Adipose tissue (tissue), 3 donors: ENCODE measurements at regions not wholly inside any gene's neighbourhood (a gene's known extent, or its start where the extent isn't known, plus 50 kb on each side); places are given as distances from the start of the nearest gene placed in this dataset.

Experiments used
- H3K27ac ChIP-seq: one replicate; pipeline ENCODE4 v1.5.1; 2013; ENCODE audit warnings: low read depth, low read length
- WGBS, 3 donors: extraction: QIAGEN DNeasy Blood & Tissue Kit; methylation state at CpG; one replicate each; pipeline ENCODE4 v1.1.7; 2013; 5-methylcytosine and 5-hydroxymethylcytosine counted together
- donor health status: healthy with polysubstance abuse.
- donor health status: Bipolar disorder and iron deficiency.
- donor health status: healthy.

DNA sequence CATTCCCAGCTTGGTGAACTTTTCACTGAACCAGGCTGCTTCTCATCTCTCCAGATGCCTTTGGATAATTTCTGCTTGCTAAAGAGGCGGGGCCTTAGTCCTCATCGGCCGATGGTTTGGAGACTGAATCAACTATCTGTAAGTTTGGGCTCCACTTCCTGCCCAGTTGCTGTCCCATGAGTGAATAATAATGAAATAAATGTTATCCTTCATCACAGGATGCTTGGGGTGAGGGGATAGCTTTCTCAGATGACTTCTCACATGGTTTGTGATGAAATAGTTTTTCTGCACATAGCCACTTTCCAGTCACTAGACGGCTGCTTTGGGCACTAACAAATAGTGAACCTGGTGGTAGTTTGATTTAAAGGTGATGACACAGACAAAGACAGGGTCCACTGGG is 376.6 kb upstream of the TRIB2 start:
- WGBS, 3 donors: 64 to 68% (median 66%) methylated on average over 4 of the region's 4 CpGs
- H3K27ac ChIP-seq: no peak overlapping the region

DNA sequence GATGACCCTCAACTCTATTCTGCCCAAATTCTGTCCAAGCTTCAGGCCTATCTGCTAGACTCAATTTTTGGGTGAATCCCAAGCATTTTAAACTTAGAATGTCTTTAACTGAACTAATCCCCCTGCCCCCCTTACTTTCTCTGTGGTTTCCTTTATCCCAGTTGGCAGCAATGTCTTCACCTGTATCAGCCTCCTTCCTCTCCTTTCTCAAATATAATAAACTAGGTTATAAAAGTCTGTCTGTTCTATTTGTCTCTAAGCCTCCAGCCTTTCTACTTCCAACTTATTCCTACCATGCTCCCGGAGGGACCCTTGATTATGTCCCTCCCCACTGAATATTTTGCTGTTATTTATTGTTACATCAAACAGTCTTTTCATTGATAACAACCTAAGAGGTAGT is 375.5 kb upstream of the TRIB2 start:
- WGBS, 3 donors: 92 to 98% (median 95%) methylated on average over 1 of the region's 1 CpG
- no peak overlapping the region for H3K27ac ChIP-seq

DNA sequence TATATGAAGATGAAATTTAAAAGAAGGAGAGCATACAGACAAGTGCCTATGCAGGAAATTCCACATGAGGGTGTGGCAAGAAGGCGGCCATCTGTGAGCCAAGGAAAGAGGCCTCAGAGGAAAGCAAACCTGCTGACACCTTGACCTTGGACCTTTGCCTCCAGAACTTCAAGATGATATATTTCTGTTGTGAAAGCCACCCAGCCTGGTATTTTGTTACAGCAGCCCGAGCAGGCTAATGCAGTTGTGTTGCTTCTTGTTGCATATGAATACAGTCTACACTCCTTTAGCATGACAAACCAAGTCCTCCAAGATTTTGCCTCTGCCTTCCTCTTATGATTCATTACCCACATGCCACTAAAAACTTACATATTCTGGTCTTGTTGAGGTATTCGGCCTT is 374.8 kb upstream of the TRIB2 start:
- WGBS, 3 donors: 90 to 95% (median 93%) methylated on average over 3 of the region's 3 CpGs
- H3K27ac ChIP-seq: no peak overlapping the region

DNA sequence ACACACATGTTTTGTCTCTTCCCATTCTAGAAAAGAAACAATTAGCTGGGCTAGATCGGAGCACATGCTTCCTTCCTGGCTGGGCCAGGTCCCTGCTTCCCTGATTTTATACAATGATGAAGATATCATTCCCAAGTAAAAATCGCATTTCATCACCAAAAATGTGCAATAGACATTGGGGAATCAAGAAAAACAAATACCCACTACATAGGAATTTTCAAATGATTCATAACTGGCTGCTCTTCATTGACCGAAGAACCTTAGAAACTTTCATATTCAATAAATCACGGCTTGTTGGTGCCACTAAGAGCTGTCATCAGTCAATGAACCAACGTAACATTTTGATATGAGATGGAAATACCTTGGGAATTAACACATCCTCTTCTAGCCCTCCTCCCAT is 373.6 kb upstream of the TRIB2 start:
- 80 to 90% (median 88%) methylated on average over 5 of the region's 5 CpGs for WGBS, 3 donors
- no peak overlapping the region for H3K27ac ChIP-seq

DNA sequence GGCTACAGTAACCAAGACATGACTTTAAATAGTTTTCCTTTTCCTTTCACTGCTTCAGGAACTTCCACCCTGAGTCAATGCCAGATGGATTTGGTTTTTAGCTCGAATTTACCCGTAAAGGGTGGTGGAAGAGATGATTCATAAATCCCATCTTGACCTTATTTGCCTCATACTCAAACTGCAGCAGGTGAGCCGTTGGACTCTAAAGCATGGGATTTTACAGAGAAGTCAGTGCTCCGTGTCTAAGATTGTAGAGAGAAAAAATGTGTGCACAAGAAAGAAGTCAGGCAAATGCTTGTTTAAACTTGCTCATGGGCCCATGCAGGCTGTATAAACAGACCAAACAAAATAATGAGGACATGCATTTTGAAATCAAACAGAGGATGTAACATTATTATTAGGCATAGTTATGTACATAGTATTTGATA is 369.7 kb upstream of the TRIB2 start:
- no peak overlapping the region for H3K27ac ChIP-seq
- 69 to 78% (median 72%) methylated on average over 4 of the region's 4 CpGs for WGBS, 3 donors

DNA sequence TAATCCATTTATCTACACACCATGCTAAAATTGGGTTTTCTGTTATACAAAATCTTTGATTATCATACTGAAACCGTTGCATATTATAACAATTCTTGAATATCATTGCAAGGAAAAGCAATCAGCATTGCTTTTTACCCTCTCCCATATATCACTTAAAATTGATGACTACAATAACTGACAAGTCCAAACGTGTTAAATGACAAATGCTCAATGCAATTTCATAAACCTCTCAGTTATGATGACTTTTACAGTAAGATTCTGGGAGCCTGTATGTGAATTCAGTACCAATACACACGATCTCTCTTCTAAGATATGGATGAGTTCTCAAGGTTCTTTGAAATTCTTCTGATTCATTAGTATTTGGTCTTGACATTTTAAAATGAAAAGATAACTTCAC is 368.5 kb upstream of the TRIB2 start:
- no peak overlapping the region for H3K27ac ChIP-seq
- WGBS, 3 donors: 86 to 88% (median 88%) methylated on average over 3 of the region's 3 CpGs

DNA sequence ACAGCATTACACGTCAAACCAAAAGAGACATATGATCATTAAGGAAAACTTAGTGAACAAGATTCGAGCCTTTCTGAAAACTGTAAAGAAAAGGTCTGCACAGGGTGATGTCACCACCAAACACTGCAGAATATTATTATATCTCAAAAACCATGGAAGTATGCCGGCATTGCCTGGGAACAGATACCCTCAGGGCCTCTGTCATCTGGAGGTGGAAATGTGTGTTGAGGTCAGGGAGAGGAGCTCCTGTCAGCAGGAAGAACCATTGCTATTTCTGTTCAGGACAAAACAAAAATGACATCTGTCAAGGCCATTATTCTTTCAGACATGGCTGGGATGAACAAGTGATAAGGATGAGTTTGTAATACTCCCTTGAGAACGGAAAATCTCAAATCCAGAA is 365.9 kb upstream of the TRIB2 start:
- 89 to 95% (median 93%) methylated on average over 4 of the region's 4 CpGs for WGBS, 3 donors
- no peak overlapping the region for H3K27ac ChIP-seq

DNA sequence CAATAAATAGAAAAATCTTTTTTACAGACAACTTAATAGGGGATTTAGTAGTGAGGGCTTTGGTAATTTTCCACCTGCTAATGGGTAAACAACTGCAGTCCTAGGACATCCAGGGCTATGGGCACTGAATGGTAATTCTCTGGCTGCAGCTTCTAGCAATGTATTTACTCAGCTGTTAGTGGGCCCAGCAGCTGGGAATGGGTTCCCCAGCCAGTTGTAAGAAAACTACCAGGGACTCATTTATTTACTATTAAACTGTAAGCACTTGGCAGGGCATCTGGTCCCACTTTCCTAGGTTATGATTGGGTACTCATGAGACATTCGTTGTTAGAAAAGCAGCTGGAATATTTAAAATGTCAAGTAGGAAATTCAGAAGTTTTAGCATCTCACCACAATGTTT is 363.8 kb upstream of the TRIB2 start:
- WGBS, 3 donors: 26 to 71% (median 65%) methylated on average over 1 of the region's 1 CpG
- no peak overlapping the region for H3K27ac ChIP-seq

DNA sequence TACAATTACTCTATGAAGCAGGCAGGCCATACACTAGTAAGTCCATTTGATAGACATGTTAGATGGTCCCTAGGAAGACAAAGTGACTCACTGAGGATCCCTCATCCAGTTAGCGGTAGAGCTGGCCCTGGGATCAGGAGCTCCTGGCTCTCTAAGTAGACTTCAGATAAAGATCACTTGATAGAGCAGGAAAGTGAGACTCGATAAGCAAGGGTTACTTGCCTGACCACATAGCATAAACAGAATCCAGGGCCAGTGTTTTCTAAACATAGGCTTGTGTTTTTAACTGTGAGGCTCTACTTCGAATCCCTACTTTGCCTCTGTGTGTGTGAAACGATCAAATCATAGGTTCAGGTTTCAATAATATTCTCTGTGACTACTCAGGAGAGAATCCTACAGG is 355.2 kb upstream of the TRIB2 start:
- 83 to 91% (median 90%) methylated on average over 4 of the region's 4 CpGs for WGBS, 3 donors
- no peak overlapping the region for H3K27ac ChIP-seq

DNA sequence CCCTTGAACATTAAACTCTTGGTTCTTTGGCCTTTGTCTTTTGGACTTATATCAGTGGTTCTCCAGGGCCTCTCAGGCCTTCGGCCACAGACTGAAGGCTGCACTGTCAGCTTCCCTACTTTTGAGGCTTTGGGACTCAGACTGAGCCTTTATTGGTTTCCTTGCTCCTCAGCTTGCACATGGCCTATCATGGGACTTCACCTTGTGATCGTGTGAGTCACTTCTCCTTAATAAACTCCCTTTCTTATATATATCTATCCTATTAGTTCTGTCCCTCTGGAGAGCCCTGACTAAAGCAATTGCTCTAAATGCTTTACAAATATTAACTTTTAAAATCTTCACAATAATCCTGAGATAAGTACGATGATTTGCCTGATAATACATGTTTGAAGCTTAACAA is 353.6 kb upstream of the TRIB2 start:
- WGBS, 3 donors: 83 to 89% (median 87%) methylated on average over 3 of the region's 3 CpGs

DNA sequence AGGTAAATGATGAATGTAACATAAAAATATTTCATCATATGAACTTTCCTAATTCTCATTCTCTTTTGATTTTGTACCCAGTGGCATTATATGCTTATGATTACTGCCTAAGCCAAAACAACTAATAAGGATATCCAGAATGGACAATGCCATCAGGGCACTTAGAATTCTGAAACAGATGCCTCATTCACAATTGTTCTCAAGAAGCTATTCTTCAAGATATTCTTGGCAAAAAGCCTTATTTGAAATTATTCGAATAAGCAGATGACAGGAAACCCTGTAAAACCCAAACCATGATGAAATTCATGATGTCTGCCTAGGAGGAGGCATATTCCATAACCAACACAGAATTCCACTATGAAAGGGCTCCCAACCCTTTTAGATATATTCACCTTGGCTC is 353.2 kb upstream of the TRIB2 start:
- no peak overlapping the region for H3K27ac ChIP-seq
- WGBS, 3 donors: 55 to 58% (median 55%) methylated on average over 1 of the region's 1 CpG

More for the DNA sequence above, 353.6 kb upstream of the TRIB2 start:
- H3K27ac ChIP-seq: no peak overlapping the region

DNA sequence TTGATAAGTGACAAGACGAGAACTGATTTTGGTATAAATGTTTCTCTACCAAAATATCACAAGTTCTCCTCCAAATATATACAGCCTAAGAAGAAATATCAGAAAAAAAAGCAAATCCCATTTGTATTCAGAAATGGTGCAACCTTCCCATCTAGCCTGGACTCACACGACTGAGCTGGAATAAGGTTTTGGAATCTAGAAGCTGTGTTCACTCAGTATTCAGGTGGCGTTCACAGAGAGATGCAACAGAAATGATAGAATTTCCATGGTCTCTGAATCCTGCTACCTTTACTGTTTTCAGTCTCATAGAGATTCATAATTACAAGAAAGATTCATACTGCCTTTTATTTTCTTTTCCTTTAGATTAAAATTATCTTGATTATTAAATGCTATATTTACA is 347.2 kb upstream of the TRIB2 start:
- H3K27ac ChIP-seq: no peak overlapping the region
- 91 to 94% (median 94%) methylated on average over 3 of the region's 3 CpGs for WGBS, 3 donors

DNA sequence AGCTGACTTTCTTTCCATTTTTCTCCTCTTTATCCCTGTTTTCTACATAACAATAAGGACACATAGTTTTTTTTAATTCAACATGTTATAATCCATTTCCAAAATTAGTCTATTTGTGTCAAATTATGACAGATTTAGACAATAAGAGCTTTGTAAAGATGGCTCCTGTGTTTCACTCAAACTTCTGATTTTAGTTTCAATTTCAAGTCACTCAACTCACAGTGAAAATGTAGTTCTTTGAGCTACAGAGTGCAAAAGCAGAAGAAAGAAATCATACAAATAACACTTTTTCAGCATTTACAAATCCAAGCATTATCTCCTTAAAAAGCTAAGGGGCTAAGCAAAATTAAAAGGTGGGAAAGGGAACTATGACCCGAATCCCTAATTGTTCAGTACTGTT is 340.7 kb upstream of the TRIB2 start:
- H3K27ac ChIP-seq: no peak overlapping the region
- 89 to 97% (median 91%) methylated on average over 1 of the region's 1 CpG for WGBS, 3 donors

DNA sequence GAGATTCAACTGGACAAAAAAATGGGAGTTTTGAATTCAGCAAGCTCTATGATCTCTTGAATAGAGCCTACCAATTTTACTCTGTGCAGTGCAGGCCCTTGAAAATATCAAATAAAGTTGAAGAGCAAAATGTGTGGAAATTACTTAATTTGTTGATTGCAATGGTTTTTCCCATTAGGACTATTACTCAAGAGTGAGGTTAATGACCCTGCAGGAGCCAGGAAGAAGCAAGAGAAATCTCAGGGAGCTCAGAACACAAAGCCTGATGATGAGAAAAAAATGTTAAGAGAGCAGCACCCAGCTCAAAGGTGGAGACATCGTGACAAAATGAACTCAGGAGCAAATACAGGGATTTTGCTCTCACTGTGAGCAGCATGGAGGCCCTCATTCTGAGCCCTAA is 337.6 kb upstream of the TRIB2 start:
- no peak overlapping the region for H3K27ac ChIP-seq
- WGBS, 3 donors: 83 to 97% (median 97%) methylated on average over 1 of the region's 1 CpG

DNA sequence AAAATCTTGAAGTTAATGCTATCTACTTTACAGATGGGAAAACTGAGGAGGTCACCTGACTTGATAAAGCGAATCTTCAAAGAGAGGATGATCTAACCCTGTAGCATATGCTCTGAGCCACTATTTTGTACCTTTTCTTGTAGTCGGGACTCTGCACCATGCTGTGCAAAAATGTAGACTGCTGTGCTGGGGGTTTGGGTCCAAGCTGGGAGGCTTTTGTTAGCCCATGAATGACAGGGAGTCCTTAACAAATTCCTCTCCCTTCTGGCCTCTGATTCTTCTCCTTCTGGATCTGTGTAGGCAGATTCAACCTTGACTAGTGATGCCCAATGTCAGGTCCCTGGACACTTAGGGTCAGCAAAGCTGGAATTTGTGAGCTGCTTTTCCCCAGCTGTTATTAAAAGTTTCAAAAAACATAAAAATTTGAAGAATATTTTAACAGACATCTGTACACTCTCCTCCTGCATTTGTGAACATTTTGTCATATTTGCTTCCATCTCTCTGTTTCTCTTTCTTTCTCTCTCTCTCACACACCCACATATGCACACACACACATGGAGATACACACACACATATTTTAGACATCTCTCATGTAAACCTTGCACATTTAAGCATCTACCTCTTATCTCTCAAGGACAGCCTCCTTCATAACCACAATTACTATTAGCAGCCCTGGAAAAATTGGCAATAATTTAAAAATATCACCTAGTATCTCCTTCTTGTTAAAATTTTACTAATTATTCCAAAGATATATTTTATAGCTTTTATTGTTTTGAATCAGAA is 335.0 kb upstream of the TRIB2 start:
- 72 to 90% (median 88%) methylated on average over 2 of the region's 2 CpGs for WGBS, 3 donors
- H3K27ac ChIP-seq: no peak overlapping the region

DNA sequence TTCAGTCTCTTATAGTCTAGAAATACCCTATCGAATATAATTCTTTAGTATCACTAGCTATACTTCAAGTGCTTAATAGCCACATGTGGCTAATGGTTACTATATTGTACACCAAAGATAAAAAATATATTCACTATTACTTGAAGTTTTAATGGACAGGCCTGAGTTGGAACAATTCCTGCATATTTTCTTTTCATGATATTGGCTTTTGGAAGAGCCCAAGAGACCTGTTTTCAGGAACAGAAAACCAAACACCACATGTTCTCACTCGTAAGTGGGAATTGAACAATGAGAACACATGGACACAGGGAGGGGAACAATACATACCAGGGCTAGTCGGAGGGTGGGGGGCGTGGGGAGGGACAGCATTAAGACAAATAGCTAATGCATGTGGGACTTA is 334.4 kb upstream of the TRIB2 start:
- WGBS, 3 donors: 69 to 80% (median 76%) methylated on average over 4 of the region's 4 CpGs
- H3K27ac ChIP-seq: no peak overlapping the region

DNA sequence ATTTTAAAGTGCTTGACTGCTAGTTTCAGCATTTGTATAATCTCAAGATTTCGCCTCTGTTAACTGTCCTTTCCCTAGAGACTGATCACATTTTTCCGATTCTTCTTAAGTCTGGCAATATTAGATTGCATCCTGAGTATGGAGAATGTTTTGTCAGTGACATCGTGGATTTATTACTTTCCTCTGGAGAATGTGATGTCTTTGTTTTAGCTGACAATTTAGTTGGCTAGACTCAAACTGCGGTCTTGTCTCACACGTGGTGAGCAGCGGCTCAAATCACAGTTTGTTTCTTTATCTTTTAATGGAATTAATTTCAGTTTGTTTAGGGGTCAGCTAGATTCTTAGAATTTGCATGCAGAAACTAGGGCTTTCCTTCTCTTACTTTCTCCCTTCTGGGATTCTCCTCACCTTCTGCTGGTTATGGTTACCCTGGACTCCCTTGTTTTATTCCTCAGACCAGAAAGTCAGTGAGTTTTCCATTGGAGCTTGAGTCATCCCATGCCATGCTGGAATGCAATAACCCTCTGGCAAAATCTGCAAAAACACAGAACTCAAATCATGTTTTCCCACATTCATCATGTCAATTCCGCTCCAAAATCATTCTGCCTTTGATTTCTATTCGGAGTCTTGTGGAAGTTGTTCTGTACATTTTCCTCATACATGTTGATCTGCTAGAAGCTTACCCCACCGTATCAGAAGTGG is 327.2 kb upstream of the TRIB2 start:
- no peak overlapping the region for H3K27ac ChIP-seq
- WGBS, 3 donors: 59 to 67% (median 66%) methylated on average over 9 of the region's 9 CpGs

DNA sequence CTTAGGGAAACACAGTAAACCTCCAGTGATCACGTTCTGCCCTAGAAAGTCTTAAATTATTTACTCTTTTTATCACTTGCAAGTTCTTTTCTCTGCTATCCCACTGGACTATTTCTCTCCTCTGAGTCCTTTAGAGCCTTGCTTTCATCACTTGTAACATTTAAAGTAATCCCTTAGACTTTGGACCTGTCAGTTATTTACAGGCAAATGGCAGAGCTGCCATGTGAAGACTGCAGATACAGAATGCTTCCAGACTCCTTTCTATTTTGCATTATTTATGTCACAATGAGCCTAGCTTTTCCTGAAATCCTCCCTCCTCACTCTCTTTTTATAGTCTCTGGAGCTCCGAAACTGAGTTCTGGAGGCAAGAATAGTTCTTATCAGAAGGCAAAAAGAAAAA is 325.6 kb upstream of the TRIB2 start:
- 64 to 87% (median 77%) methylated on average over 2 of the region's 2 CpGs for WGBS, 3 donors
- H3K27ac ChIP-seq: no peak overlapping the region

DNA sequence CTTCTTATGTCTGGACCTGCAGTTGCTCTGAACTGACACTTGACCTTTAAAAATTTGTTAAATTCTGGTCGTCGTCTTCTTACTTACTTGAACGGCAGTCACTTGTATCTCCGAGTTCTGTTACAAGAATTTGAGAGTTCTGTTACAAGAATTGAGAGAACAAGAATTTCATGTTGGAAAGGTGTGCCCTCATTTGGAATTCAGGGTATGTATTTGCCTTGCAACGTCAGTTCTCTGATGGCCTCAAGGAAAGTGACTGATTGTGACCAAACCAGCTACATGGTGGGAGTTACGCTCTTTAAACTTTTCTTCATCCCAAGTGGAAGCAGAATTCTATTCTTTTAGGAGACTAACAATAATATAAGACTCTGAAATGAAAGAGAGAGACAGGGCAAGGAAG is 320.0 kb upstream of the TRIB2 start:
- no peak overlapping the region for H3K27ac ChIP-seq
- WGBS, 3 donors: 85 to 97% (median 90%) methylated on average over 6 of the region's 6 CpGs

DNA sequence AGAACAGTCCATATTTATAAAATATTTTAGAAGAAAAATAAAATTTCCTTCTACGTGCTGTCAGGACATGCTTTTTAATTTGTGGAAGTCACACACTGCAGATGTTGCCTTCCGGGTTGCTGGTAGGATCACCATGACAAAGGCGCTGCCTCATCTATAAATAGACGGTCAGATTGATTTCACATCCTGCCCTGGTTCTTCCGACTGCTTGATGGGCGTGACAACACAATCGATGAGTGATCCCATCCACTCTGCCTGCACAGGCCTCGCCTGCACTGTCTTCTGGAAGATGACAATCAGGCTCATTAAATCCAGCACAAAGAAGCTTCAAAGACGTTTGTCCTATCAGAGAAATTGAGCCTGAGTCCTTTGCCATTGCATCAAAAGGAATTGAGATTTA is 318.9 kb upstream of the TRIB2 start:
- H3K27ac ChIP-seq: no peak overlapping the region
- WGBS, 3 donors: 60 to 78% (median 64%) methylated on average over 9 of the region's 9 CpGs
